ENCODE measurements at regions not wholly inside any gene's neighbourhood (a gene's known extent, or its start where the extent isn't known, plus 50 kb on each side); places are given as distances from the start of the nearest gene placed in this dataset.

GRCh38 chr16:16933861-16934260, 536.9 kb downstream of the XYLT1 start:
- TF ChIP-seq CTCF (IDR thresholded peaks at IDR 0.05) (no peak), POLR2A (IDR thresholded peaks at IDR 0.05) (no peak)

Measured in body of pancreas (tissue), 4 donors.